HEK293 (cell line): ENCODE measurements at regions not wholly inside any gene's neighbourhood (a gene's known extent, or its start where the extent isn't known, plus 50 kb on each side); places are given as distances from the start of the nearest gene placed in this dataset.
A peak's percentile ranks its signal among the peaks of the same experiment; 100 is the strongest.

ENCODE experiments used
- CTCF ChIA-PET: fragments of 350-600 bp; formaldehyde crosslinking; extraction: SDS; loops from one replicate; lab custom pipeline; 2021; ENCODE audit warnings: antibody characterized with exemption; lab: Yijun Ruan, JAX
- POLR2A ChIA-PET: fragments of 300-600 bp; formaldehyde crosslinking; extraction: SDS; loops from one replicate; lab custom pipeline; 2020; ENCODE audit warnings: antibody characterized with exemption, inconsistent platforms; lab: Yijun Ruan, JAX
- H3K27ac ChIP-seq: fragments of 200-500 bp; sonication (Bioruptor generic); 2 replicates; pipeline ENCODE4 v1.5.1; 2014; ENCODE audit warnings: low read depth, low read length, control low read depth, inconsistent platforms; ENCODE audit errors: extremely low read depth
- H3K36me3 ChIP-seq, 2 experiments: fragments of 200-500 bp in 1 of 2; sonication (Bioruptor generic) in 1 of 2; 1 replicate in 1 of 2; 2 replicates in 1 of 2; pipeline ENCODE4 v1.5.1; 2014 to 2017; ENCODE audit warnings: inconsistent platforms in 2 of 2, low read length in 2 of 2; ENCODE audit not compliant: control insufficient read depth in 2 of 2, insufficient read depth in 1 of 2
- H3K4me1 ChIP-seq: fragments of 200-500 bp; sonication (Bioruptor generic); 2 replicates; pipeline ENCODE4 v1.5.1; 2014; ENCODE audit warnings: mild to moderate bottlenecking, low read length, inconsistent platforms; ENCODE audit not compliant: control insufficient read depth, insufficient read depth
- H3K4me3 ChIP-seq: 2 replicates; pipeline ENCODE4 v1.5.1; 2011; ENCODE audit warnings: low read depth, mild to moderate bottlenecking, control low read depth, low read length, moderate library complexity
- H3K9me3 ChIP-seq: fragments of 200-500 bp; sonication (Bioruptor generic); 2 replicates; pipeline ENCODE4 v1.5.1; 2014; ENCODE audit warnings: low read depth, low read length, inconsistent platforms; ENCODE audit not compliant: control insufficient read depth, insufficient read depth
- GLI4 ChIP-seq: fragments of 450-650 bp; formaldehyde crosslinking; IDR thresholded peaks from 2 replicates; pipeline ENCODE4 v1.5.1; 2016; ENCODE audit warnings: missing biosample characterization, missing genetic modification characterization
- INSM2 ChIP-seq: fragments of 450-650 bp; formaldehyde crosslinking; IDR thresholded peaks from 2 replicates; pipeline ENCODE4 v1.5.1; 2016; ENCODE audit warnings: missing biosample characterization, missing genetic modification characterization
- KLF10 ChIP-seq: fragments of 450-650 bp; IDR thresholded peaks from 2 replicates; pipeline ENCODE4 v1.5.1; 2018; ENCODE audit warnings: missing biosample characterization, mild to moderate bottlenecking, missing genetic modification characterization
- KLF16 ChIP-seq: fragments of 450-650 bp; formaldehyde crosslinking; IDR thresholded peaks from 2 replicates; pipeline ENCODE4 v1.5.1; 2017; ENCODE audit warnings: missing biosample characterization, missing genetic modification characterization
- KLF17 ChIP-seq: fragments of 450-650 bp; formaldehyde crosslinking; IDR thresholded peaks from 2 replicates; pipeline ENCODE4 v1.5.1; 2016; ENCODE audit warnings: missing biosample characterization, missing genetic modification characterization
- TCF7L2 ChIP-seq: IDR thresholded peaks from 2 replicates; pipeline ENCODE4 v1.6.1; 2011; ENCODE audit warnings: low read depth, mild to moderate bottlenecking, inconsistent platforms, low read length, moderate library complexity, borderline replicate concordance
- ZBTB21 ChIP-seq: fragments of 450-650 bp; formaldehyde crosslinking; IDR thresholded peaks from 2 replicates; pipeline ENCODE4 v1.5.1; 2017; ENCODE audit warnings: missing biosample characterization, missing genetic modification characterization
- ZNF10 ChIP-seq: fragments of 450-650 bp; formaldehyde crosslinking; IDR thresholded peaks from 2 replicates; pipeline ENCODE4 v1.5.1; 2017; ENCODE audit warnings: missing biosample characterization, missing genetic modification characterization
- ZNF202 ChIP-seq: fragments of 450-650 bp; formaldehyde crosslinking; IDR thresholded peaks from 2 replicates; pipeline ENCODE4 v1.5.1; 2016; ENCODE audit warnings: missing biosample characterization, missing genetic modification characterization, borderline replicate concordance
- ZNF221 ChIP-seq: fragments of 450-650 bp; formaldehyde crosslinking; IDR thresholded peaks from 2 replicates; pipeline ENCODE4 v1.5.1; 2017; ENCODE audit warnings: missing biosample characterization, missing genetic modification characterization, borderline replicate concordance
- ZNF26 ChIP-seq: fragments of 450-650 bp; formaldehyde crosslinking; IDR thresholded peaks from 2 replicates; pipeline ENCODE4 v1.5.1; 2016; ENCODE audit warnings: missing biosample characterization, missing genetic modification characterization
- ZNF274 ChIP-seq, 2 experiments: fragments of 200-500 bp in 1 of 2; fragments of 450-650 bp in 1 of 2; sonication (Bioruptor generic) in 1 of 2; formaldehyde crosslinking in 1 of 2; IDR thresholded peaks; 2 replicates each; pipeline versions ENCODE4 v1.5.1 to v1.6.1; 2014 to 2016; ENCODE audit warnings: borderline replicate concordance in 1 of 2, inconsistent platforms in 1 of 2, low read length in 1 of 2, missing biosample characterization in 1 of 2, missing genetic modification characterization in 1 of 2
- ZNF292 ChIP-seq: fragments of 450-650 bp; formaldehyde crosslinking; IDR thresholded peaks from 2 replicates; pipeline ENCODE4 v1.5.1; 2016; ENCODE audit warnings: low read depth, missing biosample characterization, missing genetic modification characterization, borderline replicate concordance
- ZNF514 ChIP-seq: fragments of 450-650 bp; formaldehyde crosslinking; IDR thresholded peaks from 2 replicates; pipeline ENCODE4 v1.5.1; 2016; ENCODE audit warnings: missing biosample characterization, missing genetic modification characterization
- ZNF580 ChIP-seq: fragments of 450-650 bp; formaldehyde crosslinking; IDR thresholded peaks from 2 replicates; pipeline ENCODE4 v1.5.1; 2016; ENCODE audit warnings: missing biosample characterization, missing genetic modification characterization
- ZSCAN30 ChIP-seq: fragments of 450-650 bp; IDR thresholded peaks from 2 replicates; pipeline ENCODE4 v1.5.1; 2018; ENCODE audit warnings: missing biosample characterization, mild to moderate bottlenecking, missing genetic modification characterization, moderate library complexity

- POLR2A ChIA-PET: no interaction called here
Observed at GRCh38 chr5:2587189-2588031, 164.1 kb downstream of the IRX2 start.

GRCh38 chr5:2586016-2586715, 165.3 kb downstream of the IRX2 start:
- Histone ChIP-seq H3K27ac (no peak overlapping the region), H3K4me3 (no peak overlapping the region), H3K36me3 (no peaks in the 10 kb centered on the region), H3K4me1 (no peaks in the 10 kb centered on the region), H3K9me3 (no peaks in the 10 kb centered on the region)
- TF ChIP-seq ZNF221 (tag by site-specific recombination) (no peak), ZNF26 (tag by site-specific recombination) (no peak), KLF10 (tag by site-specific recombination) (no peak), KLF16 (tag by site-specific recombination) (no peak), ZNF580 (tag by site-specific recombination) (no peak), TCF7L2 (no peak), ZBTB21 (no peak), KLF17 (tag by site-specific recombination) (no peak), ZNF292 (tag by site-specific recombination) (no peak), ZSCAN30 (no peak)
- ChIA-PET POLR2A (no interaction called here), CTCF (no interaction called here)

More at GRCh38 chr5:2587189-2588031, 164.1 kb downstream of the IRX2 start:
- TF ChIP-seq ZNF10 (tag by site-specific recombination) (peak; percentile 89; the same call in 1 of the 2 replicates), INSM2 (tag by site-specific recombination) (no peak)
- H3K27ac ChIP-seq: no peak overlapping the region
- CTCF ChIA-PET: no interaction called here
- H3K4me1 ChIP-seq: no peaks in the 10 kb centered on the region
- H3K36me3 ChIP-seq: no peaks in the 10 kb centered on the region
- H3K9me3 ChIP-seq: no peaks in the 10 kb centered on the region
- no peak overlapping the region for H3K4me3 ChIP-seq

GRCh38 chr5:2584579-2585269, 166.8 kb downstream of the IRX2 start:
- Histone ChIP-seq H3K4me1 (no peaks in the 10 kb centered on the region), H3K27ac (no peak overlapping the region), H3K36me3 (no peaks in the 10 kb centered on the region), H3K9me3 (no peaks in the 10 kb centered on the region), H3K4me3 (no peak overlapping the region)
- ChIA-PET CTCF (no interaction called here), POLR2A (no interaction called here)
- TF ChIP-seq GLI4 (tag by site-specific recombination) (0 out of 2 replicates have a peak, but pooled peaks have one; percentile 12), ZNF202 (0 out of 2 replicates have a peak, but pooled peaks have one; percentile 29), ZNF514 (tag by site-specific recombination) (no peak), ZNF274 (IDR thresholded peaks at IDR 0.05; ENCODE audit: low read length) (no peak), ZNF274 (tag by site-specific recombination; IDR thresholded peaks at IDR 0.05; ENCODE audit: borderline replicate concordance) (0 out of 2 replicates have a peak, but pooled peaks have one; percentile 10)
